Ramos (cell line): ENCODE measurements at regions not wholly inside any gene's neighbourhood (a gene's known extent, or its start where the extent isn't known, plus 50 kb on each side); places are given as distances from the start of the nearest gene placed in this dataset.

Experiments used
- in situ Hi-C: fragments of 300-500 bp; cut with MboI; formaldehyde crosslinking; loops from one replicate; pipeline ENCODE4 v1.14.3; 2022; ENCODE audit warnings: low sequenced_read_pairs; ENCODE audit not compliant: unreplicated experiment

DNA sequence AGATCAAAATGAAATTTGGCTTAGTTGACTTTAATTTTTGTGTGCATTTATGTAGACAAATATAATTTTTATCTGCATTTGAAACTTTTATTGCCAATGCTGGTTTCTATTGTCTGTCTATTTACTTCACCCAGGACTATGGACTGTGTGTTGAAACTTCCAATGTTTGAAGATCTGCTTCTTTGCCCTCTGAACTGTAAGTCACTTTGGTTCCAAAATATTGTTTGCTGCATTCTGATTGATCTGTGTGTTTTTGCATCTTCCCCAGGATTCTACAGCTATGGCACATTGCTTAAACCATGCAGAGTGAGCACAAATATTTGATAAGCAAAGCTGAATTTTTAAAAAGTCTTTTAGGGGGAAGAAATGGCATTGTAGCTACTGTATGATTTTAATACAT lies 131.0 kb upstream of the SOX5 start:
- in situ Hi-C loops, result no loop called here

- in situ Hi-C loops, result no loop called here
Observed at GRCh38 chr12:24079083-24079482, 129.6 kb upstream of the SOX5 start.

GRCh38 chr12:24078318-24078765 lies 128.9 kb upstream of the SOX5 start:
- in situ Hi-C loops, result no loop called here

DNA sequence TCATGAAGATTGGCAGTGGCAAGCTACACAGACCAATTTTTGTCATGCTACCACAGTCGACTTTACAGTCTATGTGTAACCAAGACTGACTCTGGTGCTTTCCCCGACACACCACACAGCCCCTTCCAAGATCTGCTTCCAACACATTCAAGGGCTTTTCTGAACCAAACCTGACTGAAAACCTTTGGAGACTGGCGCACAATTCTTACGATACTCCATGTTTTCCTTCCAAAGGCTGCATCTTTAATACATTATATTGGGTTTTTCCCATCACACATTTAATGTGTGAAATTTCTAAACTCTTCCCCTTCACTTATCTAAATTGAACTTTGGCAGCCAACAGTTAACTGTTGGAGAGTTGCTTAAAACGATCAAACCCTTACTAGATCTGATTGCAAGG lies 127.7 kb upstream of the SOX5 start:
- in situ Hi-C loops, result no loop called here

DNA sequence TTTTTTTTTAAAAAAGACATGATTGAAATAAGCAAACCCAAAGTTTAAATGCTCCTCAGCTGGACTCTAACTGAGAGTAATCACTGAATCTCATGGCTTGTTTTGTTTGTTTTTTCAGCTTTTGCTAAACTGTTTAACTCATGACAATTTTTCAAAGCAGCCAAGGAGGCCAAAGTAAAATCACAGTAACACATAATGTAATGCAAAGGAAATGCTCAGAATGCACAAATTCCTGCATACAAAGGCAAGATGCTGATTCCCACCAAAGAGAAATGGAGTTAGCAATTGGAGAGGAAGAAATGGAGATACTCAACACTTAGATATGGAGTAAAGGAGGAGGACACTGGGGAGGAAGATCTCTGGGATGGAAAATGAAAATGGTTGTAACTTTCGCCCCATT lies 126.2 kb upstream of the SOX5 start:
- in situ Hi-C loops, result no loop called here

GRCh38 chr12:24073170-24073810 lies 123.8 kb upstream of the SOX5 start:
- in situ Hi-C loops, result no loop called here

DNA sequence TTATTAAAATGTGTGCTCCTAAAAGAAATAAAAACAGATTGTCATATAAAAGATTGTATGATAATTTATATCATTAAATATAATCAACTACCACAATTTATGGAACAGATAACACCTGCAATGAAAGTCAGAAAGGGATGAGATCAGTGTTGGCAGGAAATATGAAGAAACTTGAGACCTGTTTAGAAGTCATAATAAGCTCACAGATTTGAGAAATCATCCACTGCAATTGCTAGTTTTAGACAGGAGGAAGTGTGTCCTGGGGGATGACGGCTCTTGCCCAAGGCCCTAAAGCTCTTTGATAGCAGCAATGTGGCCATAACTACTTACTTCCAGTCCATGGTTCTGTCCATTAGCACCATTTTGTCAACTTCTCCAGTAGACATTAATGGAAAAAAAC lies 122.8 kb upstream of the SOX5 start:
- in situ Hi-C loops, result no loop called here

GRCh38 chr12:24071842-24072241 lies 122.4 kb upstream of the SOX5 start:
- in situ Hi-C loops, result no loop called here

DNA sequence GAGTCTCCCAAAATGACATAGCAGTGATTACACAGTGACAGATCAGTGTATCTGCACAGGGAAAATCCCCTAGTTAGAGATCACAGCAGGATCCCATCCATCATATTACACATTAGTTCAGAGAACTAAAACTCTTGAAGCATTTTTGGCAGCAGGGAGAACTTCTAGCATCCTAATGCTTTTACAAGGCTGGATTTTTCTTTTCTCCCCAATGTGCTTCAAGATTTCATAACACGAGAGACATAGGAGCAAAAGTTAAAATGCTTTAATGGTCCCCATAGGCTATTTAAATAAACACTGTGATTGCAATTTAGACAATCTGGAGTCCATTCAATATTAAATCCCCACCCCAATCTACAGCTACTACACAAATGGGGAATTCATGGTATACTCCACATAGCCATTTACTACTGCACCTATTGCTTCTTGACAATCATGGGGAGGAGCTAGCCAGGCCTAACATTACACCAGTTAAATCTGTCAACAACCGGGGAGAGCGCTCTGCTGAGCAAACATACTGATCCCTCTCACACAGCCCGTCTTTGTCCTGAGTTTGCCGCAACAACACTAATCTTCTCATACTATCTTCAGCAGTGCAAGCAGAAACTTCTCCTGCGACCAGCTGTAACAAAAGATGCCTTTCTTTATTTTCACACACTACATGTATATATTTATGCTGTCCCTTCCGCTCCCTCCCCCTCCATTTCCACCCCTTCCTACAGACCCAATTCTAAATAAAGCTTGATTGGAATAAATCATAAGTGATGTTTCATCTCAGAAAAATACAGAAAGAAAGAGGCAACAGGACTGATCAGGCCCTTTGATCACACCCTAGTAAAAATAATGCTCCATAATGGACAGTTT lies 120.3 kb upstream of the SOX5 start:
- in situ Hi-C loops, result no loop called here

DNA sequence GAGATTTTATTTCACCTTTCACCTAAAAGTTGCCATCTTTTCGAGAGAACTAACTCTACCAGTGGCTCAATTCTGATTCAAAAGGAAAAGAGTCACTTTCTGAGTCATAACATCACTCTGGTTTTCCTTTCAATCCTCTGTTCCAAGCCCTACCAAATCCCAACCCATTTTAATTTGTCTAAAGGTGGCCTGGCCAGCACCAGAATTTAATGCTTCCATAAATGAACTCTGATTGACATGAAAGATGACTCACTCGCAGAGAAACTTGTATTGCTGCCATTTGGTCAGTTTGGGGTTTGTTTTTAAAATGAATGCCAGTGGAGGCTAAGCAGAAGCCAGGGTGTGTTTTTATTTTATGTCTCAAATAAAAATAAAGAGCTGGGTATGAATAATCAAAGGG lies 117.4 kb upstream of the SOX5 start:
- in situ Hi-C loops, result no loop called here

- in situ Hi-C loops, result no loop called here
Observed at GRCh38 chr12:24066097-24066496, 116.6 kb upstream of the SOX5 start.

DNA sequence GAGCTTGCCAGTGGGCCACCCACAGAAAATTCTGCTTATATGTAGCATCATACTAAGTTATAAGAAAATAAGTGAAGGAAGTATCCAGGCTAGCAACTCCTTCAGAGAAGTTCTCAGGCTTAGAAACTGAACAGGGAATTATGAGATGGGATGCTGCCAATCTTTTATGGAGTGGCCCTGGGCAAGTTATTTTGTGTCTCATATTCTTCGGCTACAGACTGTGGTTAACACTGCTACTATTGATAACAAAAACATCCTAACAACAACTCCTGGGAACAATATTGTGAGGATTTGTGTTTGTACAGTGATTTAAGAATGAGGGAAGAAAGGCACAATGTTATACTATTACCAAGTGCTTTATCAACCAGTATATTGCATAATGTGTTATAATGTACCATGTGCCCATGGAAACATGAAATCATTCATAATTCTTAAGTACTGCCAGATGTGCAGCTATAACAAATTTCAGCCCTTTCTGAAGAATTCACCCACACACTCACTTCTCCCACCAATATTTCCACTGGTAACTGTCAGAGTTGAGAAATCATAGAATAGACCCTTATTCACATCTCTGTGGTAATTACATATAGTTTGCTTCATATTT lies 113.3 kb upstream of the SOX5 start:
- in situ Hi-C loops, result no loop called here

- in situ Hi-C loops, result no loop called here
Observed at GRCh38 chr12:24060089-24060488, 110.6 kb upstream of the SOX5 start.

- in situ Hi-C loops, result no loop called here
Observed at GRCh38 chr12:24057920-24058476, 108.5 kb upstream of the SOX5 start.

- in situ Hi-C loops, result no loop called here
Observed at GRCh38 chr12:24055747-24056146, 106.3 kb upstream of the SOX5 start.

DNA sequence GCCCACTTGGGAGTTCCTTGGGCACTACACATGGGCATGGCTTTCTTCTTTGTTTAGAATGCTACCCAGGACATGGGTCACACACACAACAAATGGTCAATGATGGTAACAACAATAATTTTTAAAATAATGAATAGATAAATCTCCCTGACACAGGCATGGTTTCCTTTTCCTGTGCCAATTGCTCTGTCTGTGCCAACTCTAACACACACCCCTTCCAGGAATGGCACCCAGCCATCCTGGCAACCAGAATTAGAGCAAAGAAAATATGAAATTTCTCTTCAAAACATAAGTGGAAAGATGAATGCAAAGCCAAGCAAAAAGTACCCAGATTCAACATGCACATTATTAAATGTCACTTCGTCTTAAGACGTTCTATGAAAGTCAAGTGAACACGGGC lies 104.9 kb upstream of the SOX5 start:
- in situ Hi-C loops, result no loop called here

GRCh38 chr12:24049728-24050127 lies 100.3 kb upstream of the SOX5 start:
- in situ Hi-C loops, result no loop called here

DNA sequence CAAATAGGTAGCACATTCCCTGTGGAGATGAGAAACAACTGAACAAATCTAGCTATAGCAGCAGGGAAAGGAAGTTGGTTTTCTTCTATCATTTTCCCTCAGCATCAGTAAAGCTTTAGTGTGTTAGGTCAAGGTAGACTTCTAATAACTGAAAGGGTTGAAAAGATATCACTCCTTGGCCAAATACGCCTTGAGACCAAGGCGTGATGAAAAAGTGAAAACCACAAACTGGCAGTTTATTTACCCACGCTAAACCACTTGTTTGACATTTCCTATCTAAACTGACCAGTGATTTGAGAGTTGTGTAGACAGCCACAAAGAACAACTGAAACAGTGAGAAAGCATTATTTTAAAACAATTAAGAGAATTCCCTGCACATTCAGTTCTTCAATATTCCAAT lies 99.6 kb upstream of the SOX5 start:
- in situ Hi-C loops, result no loop called here

GRCh38 chr12:24048446-24048845 lies 99.0 kb upstream of the SOX5 start:
- in situ Hi-C loops, result no loop called here

GRCh38 chr12:24047326-24047725 lies 97.9 kb upstream of the SOX5 start:
- in situ Hi-C loops, result no loop called here

DNA sequence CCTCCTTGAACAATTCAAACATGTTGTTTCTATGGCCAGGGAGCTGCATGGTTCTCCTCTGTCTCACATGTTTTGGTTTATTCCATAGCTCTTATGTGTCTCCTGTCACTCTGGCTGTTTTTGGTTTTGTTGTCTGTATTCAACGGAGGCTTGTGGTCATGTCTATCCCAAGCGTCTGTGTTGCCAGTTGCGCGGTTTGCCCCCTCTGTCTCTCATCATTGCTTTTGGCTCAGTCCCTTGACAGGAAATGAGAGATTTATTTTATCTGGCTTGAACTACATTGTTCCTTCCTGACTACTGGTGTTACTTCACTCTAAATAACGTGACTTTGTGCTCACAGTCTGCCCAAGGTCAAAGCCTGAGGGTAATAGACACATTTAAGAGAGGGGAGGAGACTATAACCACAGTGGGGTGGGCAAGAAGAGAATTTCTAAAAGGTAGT lies 96.4 kb upstream of the SOX5 start:
- in situ Hi-C loops, result no loop called here
